Natural killer cell treated with Interleukin-12 subunit alpha and Interleukin-12 subunit beta and Interleukin-15 and Interleukin-18, amount 100 ng/mL, for 72 hours (primary cell): ENCODE measurements at regions not wholly inside any gene's neighbourhood (a gene's known extent, or its start where the extent isn't known, plus 50 kb on each side); places are given as distances from the start of the nearest gene placed in this dataset.
A peak's percentile ranks its signal among the peaks of the same experiment; 100 is the strongest.

Experiments used
- ATAC-seq, 2 donors: fragments of 150-1000 bp; cut with Tn5 transposase in 1 of 2; sonication (Bioruptor Pico), chemical (Tn5 transposase) in 1 of 2; 2 replicates each; pipeline ENCODE4 v1.10.0; 2021
- DNase-seq: peaks from one replicate; pipeline ENCODE4 v3.0.0; 2022; ENCODE audit warnings: low spot score
- H3K27ac Mint-ChIP-seq, 2 donors: 1 replicate in 1 of 2; 2 replicates in 1 of 2; pipeline ENCODE4 v1.8.0; 2022; ENCODE audit warnings: mixed read lengths in 2 of 2, mild to moderate bottlenecking in 1 of 2, moderate library complexity in 1 of 2
- H3K27me3 Mint-ChIP-seq, 2 donors: 1 replicate in 1 of 2; 2 replicates in 1 of 2; pipeline ENCODE4 v1.8.0; 2022; ENCODE audit warnings: mixed read lengths in 2 of 2
- H3K36me3 Mint-ChIP-seq: one replicate; pipeline ENCODE4 v1.8.0; 2022; ENCODE audit warnings: mixed read lengths
- H3K4me1 Mint-ChIP-seq, 2 donors: 1 replicate in 1 of 2; 2 replicates in 1 of 2; pipeline ENCODE4 v1.8.0; 2022; ENCODE audit warnings: low read depth in 2 of 2, mixed read lengths in 2 of 2, mild to moderate bottlenecking in 1 of 2
- H3K4me3 Mint-ChIP-seq: one replicate; pipeline ENCODE4 v1.8.0; 2022; ENCODE audit warnings: mixed read lengths
- H3K9me3 Mint-ChIP-seq: 2 replicates; pipeline ENCODE4 v1.8.0; 2022; ENCODE audit warnings: mixed read lengths

- H3K4me1 Mint-ChIP-seq: peaks cover 6 to 8% of the 10 kb centered on the region in 2 donors
- no peaks in the 10 kb centered on the region for H3K27me3 Mint-ChIP-seq
- no peak overlapping the region for H3K27ac Mint-ChIP-seq
- DNase-seq (no peak), ATAC-seq (peak in 1 of 2 donors; percentile 50)
- H3K4me3 Mint-ChIP-seq: no peak overlapping the region
- peaks cover 10% of the 10 kb centered on the region for H3K9me3 Mint-ChIP-seq
- H3K36me3 Mint-ChIP-seq: peaks cover 10% of the 10 kb centered on the region
Observed at GRCh38 chr4:35982318-35982717, 262.0 kb downstream of the ARAP2 start.

- Mint-ChIP-seq H3K4me3 (no peak overlapping the region), H3K27me3 (no peaks in the 10 kb centered on the region), H3K36me3 (peaks cover 1% of the 10 kb centered on the region), H3K4me1 (peaks cover 2 to 3% of the 10 kb centered on the region in 2 donors), H3K9me3 (peaks cover 7% of the 10 kb centered on the region), H3K27ac (no peak overlapping the region)
- DNase-seq (no peak), ATAC-seq (no peak)
Observed at GRCh38 chr4:35986537-35986936, 257.8 kb downstream of the ARAP2 start.

- ATAC-seq (no peak), DNase-seq (no peak)
- no peaks in the 10 kb centered on the region for H3K27me3 Mint-ChIP-seq
- no peaks in the 10 kb centered on the region for H3K36me3 Mint-ChIP-seq
- H3K27ac Mint-ChIP-seq: no peak overlapping the region
- no peaks in the 10 kb centered on the region for H3K4me1 Mint-ChIP-seq
- no peak overlapping the region for H3K4me3 Mint-ChIP-seq
- no peaks in the 10 kb centered on the region for H3K9me3 Mint-ChIP-seq
Observed at GRCh38 chr4:35993606-35994005, 250.7 kb downstream of the ARAP2 start.

GRCh38 chr4:36000941-36001557 lies 243.3 kb downstream of the ARAP2 start:
- H3K27me3 Mint-ChIP-seq: no peaks in the 10 kb centered on the region
- DNase-seq (no peak), ATAC-seq (no peak)
- no peaks in the 10 kb centered on the region for H3K4me1 Mint-ChIP-seq
- peaks cover 4% of the 10 kb centered on the region for H3K36me3 Mint-ChIP-seq
- peaks cover 2% of the 10 kb centered on the region for H3K9me3 Mint-ChIP-seq
- H3K27ac Mint-ChIP-seq: no peak overlapping the region
- no peak overlapping the region for H3K4me3 Mint-ChIP-seq

- DNase-seq: no peak
- no peaks in the 10 kb centered on the region for H3K27me3 Mint-ChIP-seq
- no peak for ATAC-seq
- H3K4me3 Mint-ChIP-seq: no peak overlapping the region
- no peaks in the 10 kb centered on the region for H3K4me1 Mint-ChIP-seq
- H3K27ac Mint-ChIP-seq: no peak overlapping the region
- peaks cover 2% of the 10 kb centered on the region for H3K9me3 Mint-ChIP-seq
- peaks cover 6% of the 10 kb centered on the region for H3K36me3 Mint-ChIP-seq
Observed at GRCh38 chr4:36003051-36003450, 241.3 kb downstream of the ARAP2 start.

- peaks cover 2% of the 10 kb centered on the region for H3K9me3 Mint-ChIP-seq
- H3K27ac Mint-ChIP-seq: no peak overlapping the region
- no peak overlapping the region for H3K4me3 Mint-ChIP-seq
- H3K4me1 Mint-ChIP-seq: no peaks in the 10 kb centered on the region
- DNase-seq (no peak), ATAC-seq (no peak)
- H3K36me3 Mint-ChIP-seq: peaks cover 6% of the 10 kb centered on the region
- H3K27me3 Mint-ChIP-seq: no peaks in the 10 kb centered on the region
Observed at GRCh38 chr4:36004204-36004851, 240.0 kb downstream of the ARAP2 start.

- no peaks in the 10 kb centered on the region for H3K27me3 Mint-ChIP-seq
- H3K4me3 Mint-ChIP-seq: no peak overlapping the region
- H3K36me3 Mint-ChIP-seq: peaks cover 6% of the 10 kb centered on the region
- no peaks in the 10 kb centered on the region for H3K9me3 Mint-ChIP-seq
- no peak for DNase-seq
- no peaks in the 10 kb centered on the region for H3K4me1 Mint-ChIP-seq
- H3K27ac Mint-ChIP-seq: no peak overlapping the region
- no peak for ATAC-seq
Observed at GRCh38 chr4:36006226-36006625, 238.1 kb downstream of the ARAP2 start.

- no peaks in the 10 kb centered on the region for H3K9me3 Mint-ChIP-seq
Observed at GRCh38 chr4:36010397-36010929, 233.9 kb downstream of the ARAP2 start.

GRCh38 chr4:36011381-36011780 lies 232.9 kb downstream of the ARAP2 start:
- Mint-ChIP-seq H3K27me3 (no peaks in the 10 kb centered on the region), H3K4me1 (no peaks in the 10 kb centered on the region), H3K27ac (no peak overlapping the region), H3K4me3 (no peak overlapping the region), H3K9me3 (no peaks in the 10 kb centered on the region), H3K36me3 (no peaks in the 10 kb centered on the region)
- DNase-seq: no peak
- no peak for ATAC-seq

More at GRCh38 chr4:36010397-36010929, 233.9 kb downstream of the ARAP2 start:
- Mint-ChIP-seq H3K27me3 (no peaks in the 10 kb centered on the region), H3K4me1 (no peaks in the 10 kb centered on the region), H3K27ac (no peak overlapping the region), H3K4me3 (no peak overlapping the region), H3K36me3 (peaks cover 6% of the 10 kb centered on the region)
- DNase-seq (no peak), ATAC-seq (no peak)

- DNase-seq: no peak
- Mint-ChIP-seq H3K4me1 (no peaks in the 10 kb centered on the region), H3K27ac (no peak overlapping the region), H3K27me3 (no peaks in the 10 kb centered on the region), H3K4me3 (no peak overlapping the region), H3K36me3 (no peaks in the 10 kb centered on the region), H3K9me3 (no peaks in the 10 kb centered on the region)
- ATAC-seq: no peak
Observed at GRCh38 chr4:36012503-36012902, 231.8 kb downstream of the ARAP2 start.

- H3K4me1 Mint-ChIP-seq: no peaks in the 10 kb centered on the region
- H3K27me3 Mint-ChIP-seq: no peaks in the 10 kb centered on the region
- no peak overlapping the region for H3K4me3 Mint-ChIP-seq
- no peaks in the 10 kb centered on the region for H3K36me3 Mint-ChIP-seq
- ATAC-seq (no peak), DNase-seq (no peak)
- no peaks in the 10 kb centered on the region for H3K9me3 Mint-ChIP-seq
- H3K27ac Mint-ChIP-seq: no peak overlapping the region
Observed at GRCh38 chr4:36013206-36013605, 231.1 kb downstream of the ARAP2 start.
